ENCODE measurements at regions not wholly inside any gene's neighbourhood (a gene's known extent, or its start where the extent isn't known, plus 50 kb on each side); places are given as distances from the start of the nearest gene placed in this dataset.
A peak's percentile ranks its signal among the peaks of the same experiment; 100 is the strongest.

GRCh38 chr2:234422273-234422732, 74.6 kb downstream of the ARL4C start:
- no peak overlapping the region for H3K4me3 ChIP-seq (ENCODE audit: low read depth, low read length)
- TF ChIP-seq, protein P1, sequence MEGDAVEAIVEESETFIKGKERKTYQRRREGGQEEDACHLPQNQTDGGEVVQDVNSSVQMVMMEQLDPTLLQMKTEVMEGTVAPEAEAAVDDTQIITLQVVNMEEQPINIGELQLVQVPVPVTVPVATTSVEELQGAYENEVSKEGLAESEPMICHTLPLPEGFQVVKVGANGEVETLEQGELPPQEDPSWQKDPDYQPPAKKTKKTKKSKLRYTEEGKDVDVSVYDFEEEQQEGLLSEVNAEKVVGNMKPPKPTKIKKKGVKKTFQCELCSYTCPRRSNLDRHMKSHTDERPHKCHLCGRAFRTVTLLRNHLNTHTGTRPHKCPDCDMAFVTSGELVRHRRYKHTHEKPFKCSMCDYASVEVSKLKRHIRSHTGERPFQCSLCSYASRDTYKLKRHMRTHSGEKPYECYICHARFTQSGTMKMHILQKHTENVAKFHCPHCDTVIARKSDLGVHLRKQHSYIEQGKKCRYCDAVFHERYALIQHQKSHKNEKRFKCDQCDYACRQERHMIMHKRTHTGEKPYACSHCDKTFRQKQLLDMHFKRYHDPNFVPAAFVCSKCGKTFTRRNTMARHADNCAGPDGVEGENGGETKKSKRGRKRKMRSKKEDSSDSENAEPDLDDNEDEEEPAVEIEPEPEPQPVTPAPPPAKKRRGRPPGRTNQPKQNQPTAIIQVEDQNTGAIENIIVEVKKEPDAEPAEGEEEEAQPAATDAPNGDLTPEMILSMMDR (IDR thresholded peaks at IDR 0.05; ENCODE audit: low read depth, low read length, missing control alignments) = no peak
- no peak for DNase-seq (ENCODE audit: low read depth)

GRCh38 chr2:234420408-234420807, 76.5 kb downstream of the ARL4C start:
- no peak overlapping the region for H3K4me3 ChIP-seq (ENCODE audit: low read depth, low read length)
- DNase-seq (ENCODE audit: low read depth) = no peak
- TF ChIP-seq, protein P1 (IDR thresholded peaks at IDR 0.05; ENCODE audit: low read depth, low read length, missing control alignments) = no peak

GRCh38 chr2:234419726-234420125, 77.2 kb downstream of the ARL4C start:
- no peak overlapping the region for H3K4me3 ChIP-seq (ENCODE audit: low read depth, low read length)
- TF ChIP-seq, protein P1 (IDR thresholded peaks at IDR 0.05; ENCODE audit: low read depth, low read length, missing control alignments) = no peak
- DNase-seq (ENCODE audit: low read depth) = no peak

- no peak for DNase-seq (ENCODE audit: low read depth)
- no peak overlapping the region for H3K4me3 ChIP-seq (ENCODE audit: low read depth, low read length)
- TF ChIP-seq, protein P1 (IDR thresholded peaks at IDR 0.05; ENCODE audit: low read depth, low read length, missing control alignments) = no peak
Measured at GRCh38 chr2:234415706-234416105, 81.2 kb downstream of the ARL4C start.

GRCh38 chr2:234414596-234414995, 82.3 kb downstream of the ARL4C start:
- no peak overlapping the region for H3K4me3 ChIP-seq (ENCODE audit: low read depth, low read length)
- TF ChIP-seq, protein P1 (IDR thresholded peaks at IDR 0.05; ENCODE audit: low read depth, low read length, missing control alignments) = no peak
- no peak for DNase-seq (ENCODE audit: low read depth)

DNA sequence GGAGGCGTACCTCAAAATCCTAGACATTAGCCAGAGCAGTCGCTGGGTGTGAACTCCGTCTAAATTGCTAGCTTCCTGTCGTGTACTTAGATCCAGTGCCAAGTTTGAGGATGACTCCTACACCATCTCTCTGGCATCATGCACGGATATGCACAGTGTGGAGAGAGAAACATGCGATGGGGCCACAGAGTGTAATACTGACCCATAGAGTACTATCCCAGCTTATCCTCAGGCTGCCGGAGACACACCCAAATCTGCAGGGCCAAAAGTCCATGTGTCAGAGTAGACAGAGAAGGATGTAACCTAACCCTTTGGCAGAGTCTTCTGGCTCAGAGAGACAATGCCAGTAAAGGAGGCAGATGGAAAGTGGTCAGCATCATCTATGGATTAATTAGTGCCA, 84.2 kb downstream of the ARL4C start:
- no peak for DNase-seq (ENCODE audit: low read depth)
- H3K4me3 ChIP-seq (ENCODE audit: low read depth, low read length) = no peak overlapping the region
- TF ChIP-seq, protein P1 (IDR thresholded peaks at IDR 0.05; ENCODE audit: low read depth, low read length, missing control alignments) = no peak

DNA sequence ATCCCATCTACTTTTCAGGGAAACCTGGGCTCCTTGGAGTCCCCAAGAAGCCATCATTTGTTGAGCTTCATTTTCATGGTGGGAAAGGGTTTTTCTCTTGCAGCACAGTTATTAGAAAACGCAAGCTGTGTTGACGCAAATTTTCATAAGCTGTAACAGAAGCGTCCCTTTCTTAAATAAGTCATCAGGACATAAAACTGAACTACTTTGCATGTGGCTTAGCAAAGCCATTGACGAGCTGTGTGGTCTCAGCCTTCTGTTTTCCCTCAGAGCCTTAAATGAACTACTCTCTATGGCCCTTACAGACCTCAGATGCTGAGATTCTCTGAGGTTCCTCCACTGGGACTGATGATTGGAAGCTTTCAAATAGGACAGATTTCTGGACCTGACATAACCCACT, 85.1 kb downstream of the ARL4C start:
- DNase-seq (ENCODE audit: low read depth) = peak; percentile 67
- TF ChIP-seq, protein P1 (IDR thresholded peaks at IDR 0.05; ENCODE audit: low read depth, low read length, missing control alignments) = no peak
- H3K4me3 ChIP-seq (ENCODE audit: low read depth, low read length) = no peak overlapping the region

All from GM12864 (cell line).